C4-2B (cell line): ENCODE measurements at regions not wholly inside any gene's neighbourhood (a gene's known extent, or its start where the extent isn't known, plus 50 kb on each side); places are given as distances from the start of the nearest gene placed in this dataset.

Experiments
- ZFX ChIP-seq: fragments of 450-650 bp; IDR thresholded peaks from 2 replicates; pipeline ENCODE4 v1.6.1; 2017
- TF ChIP-seq, protein P1 (sequence below): fragments of 450-650 bp; conservative IDR thresholded peaks from 2 replicates; pipeline ENCODE4 v1.5.1; 2017; ENCODE audit warnings: mild to moderate bottlenecking

DNA sequence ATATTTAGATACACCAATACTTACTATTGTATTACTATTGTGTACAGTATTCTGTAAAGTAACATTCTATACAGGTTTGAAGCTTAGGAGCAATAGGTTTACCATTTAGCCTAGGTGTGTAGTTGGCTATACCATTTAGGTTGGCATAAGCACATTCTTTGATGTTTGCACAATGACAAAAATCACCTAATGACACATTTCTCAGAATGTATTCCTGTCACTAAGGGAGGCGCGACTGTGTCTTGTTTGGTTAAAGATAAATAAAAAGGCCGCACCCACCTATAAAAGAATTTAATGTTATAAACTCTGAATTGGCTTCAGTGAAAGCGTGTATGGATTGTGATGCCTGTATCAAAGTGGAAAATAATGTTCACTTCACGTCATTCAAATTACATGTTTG lies 1815.4 kb upstream of the CDH6 start:
- TF ChIP-seq, protein P1, sequence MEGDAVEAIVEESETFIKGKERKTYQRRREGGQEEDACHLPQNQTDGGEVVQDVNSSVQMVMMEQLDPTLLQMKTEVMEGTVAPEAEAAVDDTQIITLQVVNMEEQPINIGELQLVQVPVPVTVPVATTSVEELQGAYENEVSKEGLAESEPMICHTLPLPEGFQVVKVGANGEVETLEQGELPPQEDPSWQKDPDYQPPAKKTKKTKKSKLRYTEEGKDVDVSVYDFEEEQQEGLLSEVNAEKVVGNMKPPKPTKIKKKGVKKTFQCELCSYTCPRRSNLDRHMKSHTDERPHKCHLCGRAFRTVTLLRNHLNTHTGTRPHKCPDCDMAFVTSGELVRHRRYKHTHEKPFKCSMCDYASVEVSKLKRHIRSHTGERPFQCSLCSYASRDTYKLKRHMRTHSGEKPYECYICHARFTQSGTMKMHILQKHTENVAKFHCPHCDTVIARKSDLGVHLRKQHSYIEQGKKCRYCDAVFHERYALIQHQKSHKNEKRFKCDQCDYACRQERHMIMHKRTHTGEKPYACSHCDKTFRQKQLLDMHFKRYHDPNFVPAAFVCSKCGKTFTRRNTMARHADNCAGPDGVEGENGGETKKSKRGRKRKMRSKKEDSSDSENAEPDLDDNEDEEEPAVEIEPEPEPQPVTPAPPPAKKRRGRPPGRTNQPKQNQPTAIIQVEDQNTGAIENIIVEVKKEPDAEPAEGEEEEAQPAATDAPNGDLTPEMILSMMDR: no peak
- no peak for TF ChIP-seq ZFX
